Astrocyte of the spinal cord (primary cell): ENCODE measurements at regions not wholly inside any gene's neighbourhood (a gene's known extent, or its start where the extent isn't known, plus 50 kb on each side); places are given as distances from the start of the nearest gene placed in this dataset.
A peak's percentile ranks its signal among the peaks of the same experiment; 100 is the strongest.

Source experiments
- DNase-seq: peaks from one replicate; pipeline ENCODE4 v3.0.0; 2011; ENCODE audit warnings: low read depth, low spot score
- H3K4me3 ChIP-seq: 2 replicates; pipeline ENCODE4 v1.5.1; 2011; ENCODE audit warnings: low read depth, mild to moderate bottlenecking, low read length, moderate library complexity
- in situ Hi-C: cut with HindIII; loops from 2 replicates; pipeline ENCODE4 v1.10.0; 2017; ENCODE audit warnings: low sequenced_read_pairs
- TF ChIP-seq, protein P1 (sequence below): IDR thresholded peaks from 2 replicates; pipeline ENCODE4 v1.5.1; 2012; ENCODE audit warnings: low read depth, mild to moderate bottlenecking, low read length, inconsistent platforms

DNA sequence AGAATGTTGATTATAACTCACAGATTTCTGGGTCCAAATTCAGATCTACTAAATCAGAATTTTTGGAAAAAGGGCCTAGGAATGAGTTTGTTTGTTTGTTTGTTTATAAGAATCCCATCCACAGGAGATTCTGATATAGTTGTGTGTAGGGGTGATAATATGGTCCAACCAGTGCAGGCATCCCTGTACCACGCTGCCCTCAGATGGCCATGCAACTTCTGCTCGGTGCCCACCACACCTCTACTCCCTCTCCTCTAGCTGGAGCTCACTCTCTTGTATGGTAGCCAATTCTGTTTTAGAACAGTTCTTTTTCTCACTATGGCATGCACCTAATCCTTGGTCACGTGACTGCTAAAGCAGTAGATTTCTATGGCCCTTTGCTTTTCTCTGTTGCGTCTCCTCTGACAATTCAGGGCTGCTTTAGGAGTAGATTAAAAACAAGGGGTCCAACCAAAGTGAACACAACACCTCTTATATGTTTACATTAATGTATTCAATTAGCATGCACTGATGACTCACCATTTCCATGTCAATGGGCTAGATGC, 103.3 kb upstream of the KCNA4 start:
- TF ChIP-seq, protein P1, sequence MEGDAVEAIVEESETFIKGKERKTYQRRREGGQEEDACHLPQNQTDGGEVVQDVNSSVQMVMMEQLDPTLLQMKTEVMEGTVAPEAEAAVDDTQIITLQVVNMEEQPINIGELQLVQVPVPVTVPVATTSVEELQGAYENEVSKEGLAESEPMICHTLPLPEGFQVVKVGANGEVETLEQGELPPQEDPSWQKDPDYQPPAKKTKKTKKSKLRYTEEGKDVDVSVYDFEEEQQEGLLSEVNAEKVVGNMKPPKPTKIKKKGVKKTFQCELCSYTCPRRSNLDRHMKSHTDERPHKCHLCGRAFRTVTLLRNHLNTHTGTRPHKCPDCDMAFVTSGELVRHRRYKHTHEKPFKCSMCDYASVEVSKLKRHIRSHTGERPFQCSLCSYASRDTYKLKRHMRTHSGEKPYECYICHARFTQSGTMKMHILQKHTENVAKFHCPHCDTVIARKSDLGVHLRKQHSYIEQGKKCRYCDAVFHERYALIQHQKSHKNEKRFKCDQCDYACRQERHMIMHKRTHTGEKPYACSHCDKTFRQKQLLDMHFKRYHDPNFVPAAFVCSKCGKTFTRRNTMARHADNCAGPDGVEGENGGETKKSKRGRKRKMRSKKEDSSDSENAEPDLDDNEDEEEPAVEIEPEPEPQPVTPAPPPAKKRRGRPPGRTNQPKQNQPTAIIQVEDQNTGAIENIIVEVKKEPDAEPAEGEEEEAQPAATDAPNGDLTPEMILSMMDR, result no peak
- no peak for DNase-seq
- in situ Hi-C loops, result no loop called here
- no peak overlapping the region for H3K4me3 ChIP-seq

- TF ChIP-seq, protein P1, result no peak
- no peak overlapping the region for H3K4me3 ChIP-seq
- in situ Hi-C loops, result no loop called here
- no peak for DNase-seq
These were observed 105.4 kb upstream of the FSHB start for GRCh38 chr11:30125456-30125855.

GRCh38 chr11:30128269-30128932, 102.4 kb upstream of the FSHB start:
- H3K4me3 ChIP-seq, result no peak overlapping the region
- in situ Hi-C loops, result no loop called here
- DNase-seq, result peak; percentile 37
- TF ChIP-seq, protein P1, result peak; percentile 65

DNA sequence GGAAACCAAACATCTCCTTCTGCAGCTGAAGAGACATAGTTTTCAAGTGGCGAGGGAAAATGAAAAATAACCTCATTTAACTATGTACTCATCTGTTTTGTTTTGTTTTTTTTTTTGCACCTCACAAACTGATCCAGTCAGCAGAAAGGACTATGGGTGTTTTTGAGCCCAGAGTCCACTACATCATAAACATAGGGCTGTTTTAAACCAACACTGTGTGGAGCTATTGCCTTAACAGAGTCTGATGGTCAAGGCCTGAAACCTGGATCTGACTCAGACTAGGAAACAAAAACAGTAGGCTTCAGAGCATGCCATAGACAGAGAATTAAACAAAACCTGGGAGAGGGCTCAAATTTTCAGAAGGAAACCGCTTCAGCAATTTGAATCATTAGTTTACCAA, 99.3 kb upstream of the FSHB start:
- in situ Hi-C loops, result no loop called here
- TF ChIP-seq, protein P1, result no peak
- no peak for DNase-seq
- no peak overlapping the region for H3K4me3 ChIP-seq

- TF ChIP-seq, protein P1, result no peak
These were observed 97.5 kb upstream of the FSHB start for GRCh38 chr11:30133281-30133680.

GRCh38 chr11:30143098-30143705, 87.6 kb upstream of the FSHB start:
- peak; percentile 29 for DNase-seq
- TF ChIP-seq, protein P1, result peak; percentile 68
- in situ Hi-C loops, result no loop called here
- no peak overlapping the region for H3K4me3 ChIP-seq

More at GRCh38 chr11:30133281-30133680, 97.5 kb upstream of the FSHB start:
- no peak for DNase-seq
- in situ Hi-C loops, result no loop called here
- no peak overlapping the region for H3K4me3 ChIP-seq
